ENCODE measurements at regions not wholly inside any gene's neighbourhood (a gene's known extent, or its start where the extent isn't known, plus 50 kb on each side); places are given as distances from the start of the nearest gene placed in this dataset.

GRCh38 chr5:35554016-35554415 lies 63.6 kb upstream of the SPEF2 start:
- 1% methylated on average over 3 of the region's 3 CpGs for WGBS (ENCODE audit: low lambda C conversion rate)
- H3K9me3 ChIP-seq (ENCODE audit: low read length) = peaks cover 31% of the 10 kb centered on the region
- H3K27me3 ChIP-seq (ENCODE audit: control insufficient read depth in 1 of 2, insufficient read depth in 2 of 2, low read length in 2 of 2) = no peaks in the 10 kb centered on the region
- in situ Hi-C loops (cut with HindIII; ENCODE audit: extremely low pct_ligation_motif_present, low pct_unique_long_range_greater_than_20kb) = no loop called here
- H2AFZ ChIP-seq (ENCODE audit: low read length) = no peak overlapping the region
- DNase-seq (ENCODE audit: low spot score) (no peak), FAIRE-seq (no peak), ATAC-seq (no peak)
- 0 out of 2 replicates have a peak, but pooled peaks have one; percentile 10 for TF ChIP-seq CEBPB (IDR thresholded peaks at IDR 0.05; ENCODE audit: borderline replicate concordance, low read depth, low read length)
- no peak for TF ChIP-seq ZNF543 (CRISPR knock-in tag; IDR thresholded peaks at IDR 0.05)
- ChIA-PET POLR2A (no interaction called here), CTCF (ENCODE audit: low intra/inter-chr PET ratio, low total read pairs) (no interaction called here)
- no peaks in the 10 kb centered on the region for H3K79me2 ChIP-seq (ENCODE audit: insufficient read depth, low read length)
- H3K4me1 ChIP-seq (ENCODE audit: insufficient read depth, low read length) = no peaks in the 10 kb centered on the region
- no peaks in the 10 kb centered on the region for H4K20me1 ChIP-seq (ENCODE audit: insufficient read depth, low read length)
- BruUV-seq (replicated peaks) = no TSS peak
- intact Hi-C loops (cut with micrococcal nuclease; ENCODE audit: unreplicated experiment) = no loop called here
- H3K9ac ChIP-seq (ENCODE audit: insufficient read depth, low read depth, low read length) = no peak overlapping the region
- no peaks in the 10 kb centered on the region for H3K36me3 ChIP-seq (replicated peaks in 1 of 2; ENCODE audit: control insufficient read depth in 1 of 2, insufficient read depth in 2 of 2, low read length in 2 of 2)
- H3K4me2 ChIP-seq (ENCODE audit: low read depth, low read length) = no peak overlapping the region
- no peak overlapping the region for H3K4me3 ChIP-seq (replicated peaks in 1 of 3; ENCODE audit: insufficient read depth in 1 of 3, low read depth in 2 of 3, low read length in 3 of 3)
- H3K27ac ChIP-seq (ENCODE audit: extremely low read length, insufficient read depth, low read length) = no peak overlapping the region

GRCh38 chr5:35545190-35545589 lies 72.5 kb upstream of the SPEF2 start:
- intact Hi-C loops (cut with micrococcal nuclease; ENCODE audit: unreplicated experiment) (no loop called here), in situ Hi-C loops (cut with HindIII; ENCODE audit: extremely low pct_ligation_motif_present, low pct_unique_long_range_greater_than_20kb) (no loop called here)
- ChIA-PET POLR2A (no interaction called here), CTCF (ENCODE audit: low intra/inter-chr PET ratio, low total read pairs) (no interaction called here)
- Histone ChIP-seq H3K9ac (ENCODE audit: insufficient read depth, low read depth, low read length) (no peak overlapping the region), H3K4me2 (ENCODE audit: low read depth, low read length) (no peak overlapping the region), H3K27ac (ENCODE audit: extremely low read length, insufficient read depth, low read length) (no peak overlapping the region), H2AFZ (ENCODE audit: low read length) (no peak overlapping the region), H3K9me3 (ENCODE audit: low read length) (no peaks in the 10 kb centered on the region), H3K36me3 (replicated peaks in 1 of 2; ENCODE audit: control insufficient read depth in 1 of 2, insufficient read depth in 2 of 2, low read length in 2 of 2) (no peaks in the 10 kb centered on the region), H3K79me2 (ENCODE audit: insufficient read depth, low read length) (no peaks in the 10 kb centered on the region), H3K27me3 (ENCODE audit: control insufficient read depth in 1 of 2, insufficient read depth in 2 of 2, low read length in 2 of 2) (no peaks in the 10 kb centered on the region), H3K4me3 (replicated peaks in 1 of 3; ENCODE audit: insufficient read depth in 1 of 3, low read depth in 2 of 3, low read length in 3 of 3) (no peak overlapping the region), H4K20me1 (ENCODE audit: insufficient read depth, low read length) (no peaks in the 10 kb centered on the region), H3K4me1 (ENCODE audit: insufficient read depth, low read length) (no peaks in the 10 kb centered on the region)
- FAIRE-seq (no peak), ATAC-seq (no peak), DNase-seq (ENCODE audit: low spot score) (no peak)
- 71% methylated on average over 4 of the region's 4 CpGs for WGBS (ENCODE audit: low lambda C conversion rate)
- BruUV-seq (replicated peaks) = no TSS peak
- TF ChIP-seq ZKSCAN5 (CRISPR knock-in tag; IDR thresholded peaks at IDR 0.05) = no peak
- no peak for TF ChIP-seq ZNF256 (CRISPR knock-in tag; conservative IDR thresholded peaks at IDR 0.05)
- no peak for TF ChIP-seq E2F1 (CRISPR knock-in tag; IDR thresholded peaks at IDR 0.05)
- TF ChIP-seq TBP (CRISPR knock-in tag; IDR thresholded peaks at IDR 0.05) = no peak
- TF ChIP-seq SSRP1 (CRISPR knock-in tag; IDR thresholded peaks at IDR 0.05) = no peak

All from HepG2 (cell line).